Duodenal mucosa (tissue), 2 donors: ENCODE measurements at regions not wholly inside any gene's neighbourhood (a gene's known extent, or its start where the extent isn't known, plus 50 kb on each side); places are given as distances from the start of the nearest gene placed in this dataset.
A peak's percentile ranks its signal among the peaks of the same experiment; 100 is the strongest.

ENCODE experiments used
- H3K27ac ChIP-seq: one replicate; pipeline ENCODE4 v1.7.0; 2013; ENCODE audit warnings: low read depth, low read length
- H3K27me3 ChIP-seq, 2 donors: one replicate each; pipeline ENCODE4 v1.7.0; 2013; ENCODE audit warnings: low read length in 2 of 2, control low read depth in 1 of 2; ENCODE audit not compliant: insufficient read depth in 2 of 2, control insufficient read depth in 1 of 2
- H3K36me3 ChIP-seq, 2 donors: one replicate each; pipeline ENCODE4 v1.7.0; 2013; ENCODE audit warnings: low read length in 2 of 2, control low read depth in 1 of 2; ENCODE audit not compliant: insufficient read depth in 2 of 2, control insufficient read depth in 1 of 2
- H3K4me1 ChIP-seq, 2 donors: one replicate each; pipeline ENCODE4 v1.7.0; 2013; ENCODE audit warnings: low read length in 2 of 2, control low read depth in 1 of 2; ENCODE audit not compliant: insufficient read depth in 2 of 2, control insufficient read depth in 1 of 2
- H3K4me3 ChIP-seq, 2 donors: one replicate each; pipeline ENCODE4 v1.7.0; 2013; ENCODE audit warnings: low read length in 2 of 2, low read depth in 1 of 2
- H3K9ac ChIP-seq, 2 donors: one replicate each; pipeline ENCODE4 v1.7.0; 2013; ENCODE audit warnings: low read length in 2 of 2, low read depth in 1 of 2
- H3K9me3 ChIP-seq, 2 donors: one replicate each; pipeline ENCODE4 v1.7.0; 2013; ENCODE audit warnings: low read length in 2 of 2, control low read depth in 1 of 2; ENCODE audit not compliant: control insufficient read depth in 1 of 2

DNA sequence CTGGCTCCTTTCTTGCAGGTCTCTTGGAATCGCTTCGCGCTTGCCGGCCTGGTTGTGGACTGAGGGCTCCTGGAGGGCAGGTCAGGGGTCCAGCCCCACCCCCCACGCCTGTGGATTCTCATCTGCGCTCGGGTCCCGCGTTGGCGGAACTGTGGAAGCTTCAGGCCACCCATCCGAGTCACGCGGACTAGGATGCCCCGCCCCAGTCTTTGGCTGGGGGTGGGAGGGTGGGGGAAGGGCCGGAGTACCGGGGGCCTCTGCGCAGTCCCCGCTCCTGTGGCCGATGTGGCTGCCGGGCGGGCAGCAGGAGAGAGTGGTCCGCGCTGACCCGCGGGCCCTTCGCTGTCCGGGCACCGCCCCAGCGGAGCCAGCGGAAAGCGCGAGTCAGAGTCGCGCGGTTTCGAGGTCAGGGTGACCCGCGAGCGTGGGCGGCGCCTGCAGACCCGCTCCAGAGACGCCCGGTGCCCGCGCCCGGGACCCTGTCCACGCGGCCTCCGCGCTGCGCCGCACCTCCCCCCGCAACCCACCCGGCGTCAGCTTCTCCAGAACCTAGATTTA lies 114.2 kb downstream of the KLF13 start:
- Histone ChIP-seq H3K9me3 (no peaks in the 10 kb centered on the region), H3K27ac (no peak overlapping the region), H3K4me1 (peaks cover 24 to 31% of the 10 kb centered on the region in 2 donors), H3K36me3 (no peaks in the 10 kb centered on the region), H3K4me3 (peak overlapping the region; percentile 61 to 64), H3K9ac (peak overlapping the region; percentile 30 to 48), H3K27me3 (no peaks in the 10 kb centered on the region)

DNA sequence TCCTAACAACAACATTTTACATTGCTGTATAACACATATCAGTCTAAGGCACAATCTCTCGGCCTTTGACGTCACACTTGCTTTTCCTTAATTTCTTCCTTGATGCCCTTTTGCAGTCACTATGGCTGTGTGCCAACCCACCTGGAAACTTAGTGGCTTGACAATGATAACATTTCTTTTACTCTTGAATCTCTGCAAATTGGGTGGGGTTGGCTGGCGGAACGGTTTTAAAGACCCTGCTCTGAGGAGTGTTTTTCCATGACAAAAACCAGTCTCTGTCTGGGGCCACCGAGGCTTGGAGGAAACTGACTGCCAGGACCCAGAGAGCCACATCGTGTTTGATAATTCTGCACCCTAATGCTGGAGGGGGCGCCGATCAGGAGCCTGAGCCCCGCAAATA lies 115.6 kb downstream of the KLF13 start:
- H3K27ac ChIP-seq: no peak overlapping the region

DNA sequence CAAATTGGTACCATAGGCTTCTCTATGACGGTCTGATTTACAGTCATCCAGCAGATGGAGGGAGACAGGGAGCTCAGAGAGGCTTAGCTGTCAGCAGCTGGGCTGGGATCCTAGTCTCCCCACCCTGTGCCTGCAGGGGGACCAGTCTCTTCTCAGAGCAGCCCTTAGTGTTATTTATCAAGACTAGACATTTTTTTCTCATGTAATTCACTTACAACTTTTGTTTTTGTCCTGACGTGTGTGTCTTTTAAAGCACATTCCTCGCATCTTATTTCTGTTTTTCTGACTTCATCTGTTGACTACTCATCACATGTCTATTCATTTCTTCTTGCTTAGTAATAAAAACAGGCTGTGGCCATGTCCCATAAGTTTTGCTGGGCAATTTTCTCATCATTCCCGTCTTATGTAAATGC lies 116.1 kb downstream of the KLF13 start:
- Histone ChIP-seq H3K9me3 (no peaks in the 10 kb centered on the region), H3K4me1 (peaks cover 13 to 22% of the 10 kb centered on the region in 2 donors), H3K27me3 (no peaks in the 10 kb centered on the region), H3K36me3 (no peaks in the 10 kb centered on the region), H3K27ac (no peak overlapping the region), H3K4me3 (no peak overlapping the region), H3K9ac (no peak overlapping the region)

More for the DNA sequence above, 115.6 kb downstream of the KLF13 start:
- no peaks in the 10 kb centered on the region for H3K9me3 ChIP-seq
- H3K4me1 ChIP-seq: peaks cover 13 to 23% of the 10 kb centered on the region in 2 donors
- no peaks in the 10 kb centered on the region for H3K27me3 ChIP-seq
- no peaks in the 10 kb centered on the region for H3K36me3 ChIP-seq
- H3K4me3 ChIP-seq: no peak overlapping the region
- no peak overlapping the region for H3K9ac ChIP-seq

DNA sequence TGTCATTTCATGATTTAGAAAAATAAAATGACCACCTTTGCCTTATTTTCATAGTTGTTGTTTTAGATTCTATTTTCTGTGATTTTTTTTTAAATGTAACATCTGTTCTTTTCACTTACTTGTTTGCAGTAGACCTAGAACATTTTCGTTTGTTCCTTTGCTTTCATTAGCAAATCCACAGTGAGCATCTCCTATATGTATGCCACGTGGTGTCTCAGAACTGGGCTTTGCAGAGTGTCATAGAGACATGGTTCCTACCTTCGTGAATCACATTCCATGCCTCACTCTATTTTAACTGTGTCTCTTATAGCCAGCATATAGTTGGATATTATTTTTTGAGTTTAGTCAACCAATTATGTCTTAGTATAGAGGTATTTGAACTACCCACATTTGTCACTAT lies 118.2 kb downstream of the KLF13 start:
- peaks cover 13 to 22% of the 10 kb centered on the region in 2 donors for H3K4me1 ChIP-seq
- no peak overlapping the region for H3K27ac ChIP-seq
- no peak overlapping the region for H3K4me3 ChIP-seq
- H3K27me3 ChIP-seq: no peaks in the 10 kb centered on the region
- H3K9me3 ChIP-seq: no peaks in the 10 kb centered on the region
- H3K36me3 ChIP-seq: no peaks in the 10 kb centered on the region
- no peak overlapping the region for H3K9ac ChIP-seq

DNA sequence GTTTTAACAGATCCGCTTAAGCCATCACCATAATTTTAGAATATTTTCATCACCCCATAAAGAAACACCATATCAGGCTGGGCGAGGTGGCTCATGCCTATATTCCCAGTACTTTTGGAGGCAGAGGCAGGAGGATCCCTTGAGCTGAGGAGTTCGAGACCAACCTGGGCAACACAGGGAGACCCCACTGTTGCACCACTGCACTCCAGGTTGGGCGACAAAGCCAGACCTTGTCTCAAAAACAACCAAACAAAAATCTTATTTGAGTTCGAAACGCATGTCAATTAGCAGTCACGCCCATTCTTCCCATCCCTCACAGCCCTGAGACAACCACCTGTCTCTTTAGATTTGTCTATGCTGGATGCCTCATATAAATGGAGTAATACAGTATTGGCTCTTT lies 119.9 kb downstream of the KLF13 start:
- peaks cover 7 to 17% of the 10 kb centered on the region in 2 donors for H3K4me1 ChIP-seq
- H3K36me3 ChIP-seq: no peaks in the 10 kb centered on the region
- no peak overlapping the region for H3K9ac ChIP-seq
- no peaks in the 10 kb centered on the region for H3K27me3 ChIP-seq
- H3K9me3 ChIP-seq: no peaks in the 10 kb centered on the region
- no peak overlapping the region for H3K27ac ChIP-seq
- H3K4me3 ChIP-seq: no peak overlapping the region

DNA sequence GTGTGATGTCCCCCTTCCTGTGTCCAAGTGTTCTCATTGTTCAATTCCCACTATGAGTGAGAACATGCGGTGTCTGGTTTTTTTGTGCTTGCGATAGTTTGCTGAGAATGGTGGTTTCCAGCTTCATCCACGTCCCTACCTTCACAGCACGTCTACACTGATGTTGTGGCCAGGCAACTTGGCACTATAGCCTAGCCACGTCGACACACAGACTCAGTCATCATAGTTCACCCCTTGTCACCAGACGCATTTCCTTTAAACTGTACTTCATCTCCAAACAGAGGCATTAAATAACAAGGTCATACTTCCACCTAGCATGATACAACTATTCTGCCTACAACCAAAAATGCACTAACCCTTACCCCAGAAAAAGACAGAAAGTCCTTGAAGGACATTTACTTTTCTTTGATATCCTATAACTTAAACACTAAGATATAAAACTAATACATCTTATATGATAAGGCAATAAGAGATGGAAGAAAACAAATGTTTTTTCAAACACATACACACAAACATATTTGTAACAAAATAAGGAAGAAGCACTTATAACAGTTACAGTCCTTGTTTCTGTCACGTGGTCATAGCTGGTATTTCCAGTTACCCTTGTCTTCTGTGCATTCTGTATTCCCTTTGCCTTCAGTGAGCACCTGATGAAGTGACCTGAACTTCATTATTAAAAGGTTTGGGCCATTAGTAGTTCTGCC lies 121.4 kb downstream of the KLF13 start:
- Histone ChIP-seq H3K27me3 (no peaks in the 10 kb centered on the region), H3K9me3 (no peaks in the 10 kb centered on the region), H3K4me3 (no peak overlapping the region), H3K27ac (no peak overlapping the region), H3K9ac (no peak overlapping the region), H3K4me1 (peaks cover 0 to 5% of the 10 kb centered on the region in 2 donors), H3K36me3 (no peaks in the 10 kb centered on the region)

DNA sequence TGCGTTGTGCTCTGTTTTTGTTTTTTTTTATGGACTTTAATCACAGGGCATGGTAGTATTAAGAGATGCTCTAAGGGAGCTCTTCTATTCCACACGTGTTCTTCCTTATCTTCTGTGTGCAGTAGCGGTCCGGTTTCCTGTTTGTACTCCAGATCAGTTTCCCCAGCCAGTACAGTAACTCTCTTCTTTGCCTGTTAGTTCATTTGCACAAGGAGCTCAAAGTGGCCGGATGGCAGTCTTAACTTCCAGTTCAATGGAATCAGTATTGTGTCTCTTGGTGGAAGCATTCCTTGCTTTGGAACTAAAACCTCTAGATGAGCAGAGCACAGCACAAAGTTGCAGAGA lies 122.0 kb downstream of the KLF13 start:
- Histone ChIP-seq H3K4me1 (peaks cover 0 to 5% of the 10 kb centered on the region in 2 donors), H3K36me3 (no peaks in the 10 kb centered on the region), H3K9ac (no peak overlapping the region), H3K27ac (no peak overlapping the region), H3K27me3 (no peaks in the 10 kb centered on the region), H3K4me3 (no peak overlapping the region), H3K9me3 (no peaks in the 10 kb centered on the region)

DNA sequence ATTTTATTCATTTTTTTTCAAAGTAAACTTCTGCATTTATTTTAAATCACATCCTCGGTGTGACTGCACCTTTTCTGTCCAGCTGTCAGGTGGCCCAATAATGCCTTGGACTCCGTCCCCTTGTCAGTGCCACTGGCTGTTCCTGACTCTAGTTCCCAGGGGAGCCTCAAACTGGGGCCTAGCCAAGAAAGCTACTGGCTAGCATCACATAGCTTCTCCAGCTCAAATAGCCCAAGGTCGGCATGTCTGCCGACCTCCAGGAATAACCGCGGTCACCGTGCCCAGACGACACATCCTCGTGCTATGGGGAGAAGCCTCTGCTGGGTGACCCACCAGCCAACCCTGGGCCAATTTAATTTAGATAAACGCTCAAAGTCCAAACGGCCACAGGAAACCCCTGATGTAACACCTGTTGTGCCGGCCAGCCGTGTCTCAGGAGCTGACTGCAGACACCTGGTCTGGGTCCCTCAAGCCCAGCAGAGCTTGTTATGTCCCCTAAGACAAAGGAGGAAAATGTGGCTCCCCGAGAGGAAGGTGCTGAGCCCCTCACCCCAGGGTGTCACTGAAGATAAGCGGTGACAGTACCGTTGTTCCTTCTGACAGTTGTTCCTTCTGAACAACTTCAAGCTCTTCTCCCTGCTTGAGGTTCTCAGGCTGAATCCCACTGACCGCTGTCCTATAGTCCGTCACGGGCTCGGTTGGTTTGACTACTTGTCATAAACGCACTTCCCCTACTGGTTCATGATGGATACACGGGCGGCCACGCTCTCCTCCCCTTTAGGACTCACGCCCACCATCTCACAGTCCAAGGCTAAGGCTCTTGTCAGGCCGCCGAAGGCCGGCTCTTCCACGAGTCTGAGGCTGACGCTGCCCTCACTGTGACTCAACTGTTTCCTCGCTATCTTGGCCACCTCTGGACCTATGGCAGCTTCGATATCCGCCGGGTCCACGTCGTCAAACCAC lies 126.2 kb downstream of the KLF13 start:
- Histone ChIP-seq H3K9me3 (no peaks in the 10 kb centered on the region), H3K27ac (no peak overlapping the region), H3K27me3 (no peaks in the 10 kb centered on the region), H3K36me3 (no peaks in the 10 kb centered on the region), H3K4me1 (peaks cover 0 to under 1% of the 10 kb centered on the region in 2 donors), H3K4me3 (no peak overlapping the region), H3K9ac (no peak overlapping the region)

DNA sequence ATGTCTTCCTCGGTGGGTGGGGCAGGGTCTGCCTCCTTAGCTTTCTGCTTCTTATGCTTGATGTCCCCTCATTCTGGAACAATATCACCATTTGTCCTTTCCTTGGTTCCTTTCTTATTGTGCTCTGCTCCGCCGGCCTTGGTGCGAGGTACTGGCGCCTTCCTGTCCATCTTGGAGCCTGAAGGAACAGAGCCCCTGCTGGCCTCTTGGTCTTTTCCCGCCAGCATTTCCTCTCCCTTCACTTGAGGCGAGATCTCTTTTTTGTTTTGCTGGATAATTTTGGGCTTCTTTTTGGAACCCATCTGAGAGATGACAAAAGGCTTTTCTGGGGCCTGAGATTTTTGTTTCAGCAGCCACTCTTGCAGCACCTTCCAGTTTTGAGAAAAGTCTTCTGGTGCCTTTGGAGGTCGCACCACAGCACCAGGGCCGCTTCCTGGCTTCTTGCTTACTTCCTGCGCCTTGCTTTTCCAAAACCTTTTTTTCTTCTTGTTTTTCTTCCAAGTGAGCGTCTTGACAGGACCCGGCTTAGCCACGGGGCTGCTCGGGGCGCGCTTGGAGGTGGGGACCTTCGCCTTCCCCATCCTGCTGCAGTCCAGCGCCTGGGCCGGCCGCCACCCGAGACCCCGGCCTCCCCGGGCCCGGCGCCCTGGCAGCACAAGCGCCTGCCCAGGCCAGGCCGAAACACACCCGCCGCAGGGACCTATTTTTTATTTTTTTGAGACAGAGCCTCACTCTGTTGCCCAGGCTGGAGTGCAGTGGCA lies 127.1 kb downstream of the KLF13 start:
- H3K4me1 ChIP-seq: peaks cover 0 to 9% of the 10 kb centered on the region in 2 donors
- H3K4me3 ChIP-seq: no peak overlapping the region
- H3K9ac ChIP-seq: no peak overlapping the region
- no peaks in the 10 kb centered on the region for H3K9me3 ChIP-seq
- no peaks in the 10 kb centered on the region for H3K27me3 ChIP-seq
- no peaks in the 10 kb centered on the region for H3K36me3 ChIP-seq
- no peak overlapping the region for H3K27ac ChIP-seq
